NB4 (cell line): ENCODE measurements at regions not wholly inside any gene's neighbourhood (a gene's known extent, or its start where the extent isn't known, plus 50 kb on each side); places are given as distances from the start of the nearest gene placed in this dataset.
"Not testable (repeated sequence)": the region's sequence is repeated elsewhere in the genome, so short reads cannot be mapped to it uniquely, and the experiment has no call there.

ENCODE experiments used
- POLR2A ChIP-seq: IDR thresholded peaks from 2 replicates; pipeline ENCODE4 v1.6.1; 2011; ENCODE audit warnings: mild to moderate bottlenecking; ENCODE audit not compliant: insufficient read length; ENCODE audit errors: extremely low read depth
- TF ChIP-seq, protein P1 (sequence below): IDR thresholded peaks from one replicate; pipeline ENCODE4 v1.5.1; 2012; ENCODE audit warnings: low read depth, low read length

DNA sequence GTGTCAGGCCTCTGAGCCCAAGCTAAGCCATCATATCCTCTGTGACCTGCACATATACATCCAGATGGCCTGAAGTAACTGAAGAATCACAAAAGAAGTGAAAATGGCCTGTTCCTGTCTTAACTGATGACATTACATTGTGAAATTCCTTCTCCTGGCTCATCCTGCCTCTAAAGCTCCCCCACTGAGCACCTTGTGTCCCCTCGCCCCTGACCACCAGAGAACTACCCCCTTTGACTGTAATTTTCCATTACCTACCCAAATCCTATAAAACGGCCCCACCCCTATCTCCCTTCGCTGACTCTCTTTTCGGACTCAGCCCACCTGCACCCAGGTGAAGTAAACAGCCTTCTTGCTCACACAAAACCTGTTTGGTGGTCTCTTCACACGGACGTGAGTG lies 1466.6 kb upstream of the GOT2 start:
- not testable (repeated sequence) for TF ChIP-seq POLR2A
- TF ChIP-seq, protein P1, sequence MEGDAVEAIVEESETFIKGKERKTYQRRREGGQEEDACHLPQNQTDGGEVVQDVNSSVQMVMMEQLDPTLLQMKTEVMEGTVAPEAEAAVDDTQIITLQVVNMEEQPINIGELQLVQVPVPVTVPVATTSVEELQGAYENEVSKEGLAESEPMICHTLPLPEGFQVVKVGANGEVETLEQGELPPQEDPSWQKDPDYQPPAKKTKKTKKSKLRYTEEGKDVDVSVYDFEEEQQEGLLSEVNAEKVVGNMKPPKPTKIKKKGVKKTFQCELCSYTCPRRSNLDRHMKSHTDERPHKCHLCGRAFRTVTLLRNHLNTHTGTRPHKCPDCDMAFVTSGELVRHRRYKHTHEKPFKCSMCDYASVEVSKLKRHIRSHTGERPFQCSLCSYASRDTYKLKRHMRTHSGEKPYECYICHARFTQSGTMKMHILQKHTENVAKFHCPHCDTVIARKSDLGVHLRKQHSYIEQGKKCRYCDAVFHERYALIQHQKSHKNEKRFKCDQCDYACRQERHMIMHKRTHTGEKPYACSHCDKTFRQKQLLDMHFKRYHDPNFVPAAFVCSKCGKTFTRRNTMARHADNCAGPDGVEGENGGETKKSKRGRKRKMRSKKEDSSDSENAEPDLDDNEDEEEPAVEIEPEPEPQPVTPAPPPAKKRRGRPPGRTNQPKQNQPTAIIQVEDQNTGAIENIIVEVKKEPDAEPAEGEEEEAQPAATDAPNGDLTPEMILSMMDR: not testable (repeated sequence)
